ENCODE measurements at regions not wholly inside any gene's neighbourhood (a gene's known extent, or its start where the extent isn't known, plus 50 kb on each side); places are given as distances from the start of the nearest gene placed in this dataset.
"Not testable (repeated sequence)": the region's sequence is repeated elsewhere in the genome, so short reads cannot be mapped to it uniquely, and the experiment has no call there.

GRCh38 chr15:93345981-93346380, 257.0 kb upstream of the RGMA start:
- TF ChIP-seq POLR2A (IDR thresholded peaks at IDR 0.05) (no peak), CTCF (IDR thresholded peaks at IDR 0.05) (no peak)
- no peak for DNase-seq
- Histone ChIP-seq H3K4me1 (no peaks in the 10 kb centered on the region), H3K36me3 (no peaks in the 10 kb centered on the region), H3K27me3 (peaks cover 0 to 34% (median 0%) of the 10 kb centered on the region in 9 donors), H3K9me3 (no peaks in the 10 kb centered on the region), H3K27ac (no peak overlapping the region), H3K4me3 (no peak overlapping the region)
- no peak for ATAC-seq
- intact Hi-C loops (cut with DNase I) = no loop called here
- 74 to 75% (median 75%) methylated on average over 6 of the region's 6 CpGs for WGBS, 4 donors

DNA sequence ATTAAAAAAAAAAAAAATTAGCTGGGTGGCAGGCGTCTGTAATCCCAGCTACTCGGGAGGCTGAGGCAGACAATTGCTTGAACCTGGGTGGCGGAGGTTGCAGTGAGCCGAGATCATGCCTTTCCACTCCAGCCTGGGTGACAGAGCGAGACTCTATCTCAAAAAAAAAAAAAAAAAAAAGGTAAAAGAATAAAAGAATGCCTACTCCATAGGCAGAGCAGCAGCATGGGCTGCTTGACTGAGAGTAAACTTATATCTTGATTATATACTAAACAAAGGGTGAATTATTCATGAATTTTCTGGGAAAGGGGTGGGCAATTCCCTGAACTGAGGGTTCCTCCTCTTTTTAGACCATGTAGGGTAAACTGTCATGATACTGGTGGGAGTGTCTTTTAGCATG, 254.4 kb upstream of the RGMA start:
- H3K4me1 ChIP-seq; intact Hi-C loops (cut with DNase I); H3K4me3 ChIP-seq; H3K9me3 ChIP-seq; DNase-seq; ATAC-seq; H3K27ac ChIP-seq; H3K36me3 ChIP-seq: not testable (repeated sequence)
- peaks cover 0 to 29% (median 0%) of the 10 kb centered on the region in 9 donors for H3K27me3 ChIP-seq
- 77 to 91% (median 87%) methylated on average over 5 of the region's 5 CpGs for WGBS, 4 donors

DNA sequence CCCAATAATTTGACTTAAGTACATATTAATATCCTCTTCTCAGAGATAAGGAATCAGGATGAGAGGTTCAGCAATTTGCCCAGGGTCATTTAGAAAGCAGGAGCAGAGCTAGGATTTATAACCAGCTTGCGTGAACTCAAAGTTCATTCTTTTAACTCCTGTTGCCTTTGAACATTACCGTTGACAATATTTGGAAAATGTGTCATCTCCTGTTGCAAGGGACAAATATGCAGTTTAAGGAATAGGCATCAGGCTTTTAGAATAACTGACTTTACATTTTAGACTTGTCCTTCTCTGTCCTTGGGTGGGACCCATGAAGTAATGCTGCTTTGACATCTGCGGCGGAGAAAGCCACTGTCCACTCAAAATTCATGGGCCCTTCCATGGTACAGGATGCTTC, 252.2 kb upstream of the RGMA start:
- 89 to 95% (median 92%) methylated on average over 4 of the region's 4 CpGs for WGBS, 4 donors
- no peaks in the 10 kb centered on the region for H3K36me3 ChIP-seq
- H3K27me3 ChIP-seq = peaks cover 0 to 18% (median under 1%) of the 10 kb centered on the region in 9 donors
- ATAC-seq (no peak), DNase-seq (no peak)
- no peaks in the 10 kb centered on the region for H3K4me1 ChIP-seq
- H3K9me3 ChIP-seq = no peaks in the 10 kb centered on the region
- no peak overlapping the region for H3K4me3 ChIP-seq
- intact Hi-C loops (cut with DNase I) = no loop called here
- TF ChIP-seq POLR2A (IDR thresholded peaks at IDR 0.05) (no peak), CTCF (IDR thresholded peaks at IDR 0.05) (no peak)
- H3K27ac ChIP-seq = no peak overlapping the region

GRCh38 chr15:93340406-93340805, 251.4 kb upstream of the RGMA start:
- DNase-seq (no peak), ATAC-seq (no peak)
- no peaks in the 10 kb centered on the region for H3K36me3 ChIP-seq
- H3K4me1 ChIP-seq = no peaks in the 10 kb centered on the region
- no peaks in the 10 kb centered on the region for H3K9me3 ChIP-seq
- peaks cover 0 to 24% (median 2%) of the 10 kb centered on the region in 9 donors for H3K27me3 ChIP-seq
- no peak for TF ChIP-seq POLR2A (IDR thresholded peaks at IDR 0.05)
- TF ChIP-seq CTCF (IDR thresholded peaks at IDR 0.05) = no peak
- WGBS, 4 donors = 79 to 90% (median 85%) methylated on average over 2 of the region's 2 CpGs
- H3K27ac ChIP-seq = no peak overlapping the region
- H3K4me3 ChIP-seq = no peak overlapping the region
- intact Hi-C loops (cut with DNase I) = no loop called here

- Histone ChIP-seq H3K4me3 (no peak overlapping the region), H3K27ac (no peak overlapping the region), H3K36me3 (no peaks in the 10 kb centered on the region), H3K27me3 (peaks cover 0 to 45% (median 11%) of the 10 kb centered on the region in 9 donors), H3K4me1 (peaks cover 0 to 3% (median 0%) of the 10 kb centered on the region in 12 donors), H3K9me3 (no peaks in the 10 kb centered on the region)
- intact Hi-C loops (cut with DNase I) = loop anchor here in 3 of 10 donors (2.0 to 10.0 kb wide), 4 partner anchors 241 to 299 kb away; partner anchors contain the start of gene RGMA (in 1 of the 3)
- DNase-seq (no peak), ATAC-seq (peak in 1 of 4 donors; percentile 59)
- TF ChIP-seq CTCF (IDR thresholded peaks at IDR 0.05) = peak in 10 of 12 donors; percentile 12 to 49 (median 29)
- TF ChIP-seq POLR2A (IDR thresholded peaks at IDR 0.05) = no peak
- WGBS, 4 donors = 9 to 26% (median 14%) methylated on average over 6 of the region's 6 CpGs
These were observed 244.8 kb upstream of the RGMA start for GRCh38 chr15:93333796-93334195.

GRCh38 chr15:93333126-93333525, 244.1 kb upstream of the RGMA start:
- H3K4me3 ChIP-seq, ATAC-seq, DNase-seq, H3K27ac ChIP-seq, H3K4me1 ChIP-seq, H3K9me3 ChIP-seq, H3K36me3 ChIP-seq: not testable (repeated sequence)
- H3K27me3 ChIP-seq = peaks cover 0 to 45% (median 11%) of the 10 kb centered on the region in 9 donors
- WGBS, 4 donors = 13 to 18% (median 16%) methylated on average over 16 of the region's 16 CpGs
- intact Hi-C loops (cut with DNase I) = loop anchor here in 3 of 10 donors (5.0 to 10.0 kb wide), 3 partner anchors 241 to 298 kb away; partner anchors contain the start of gene RGMA (in 1 of the 3)
